K562 (cell line): ENCODE measurements at regions not wholly inside any gene's neighbourhood (a gene's known extent, or its start where the extent isn't known, plus 50 kb on each side); places are given as distances from the start of the nearest gene placed in this dataset.

ENCODE experiments used
- ATAC-seq: fragments of 200-7000 bp; cut with Tn5 transposase; 3 replicates; pipeline ENCODE4 v1.9.1; 2020; ENCODE audit warnings: moderate library complexity
- BruUV-seq: library from RNA; stranded (reverse); fragments of 400-500 nt; replicated peaks from 2 replicates; lab custom pipeline; 2021; lab: Mats Ljungman, UMichigan
- CTCF ChIA-PET: fragments of 300-600 bp; formaldehyde crosslinking; extraction: SDS; loops from one replicate; lab custom pipeline; 2021; ENCODE audit warnings: low intra/inter-chr PET ratio; lab: Yijun Ruan, JAX
- POLR2A ChIA-PET: fragments of 300-600, 350-650 bp; sonication (Branson Sonifier 250); formaldehyde crosslinking; extraction: SDS; loops from one replicate; lab custom pipeline; 2021; ENCODE audit warnings: antibody characterized with exemption, inconsistent platforms; lab: Yijun Ruan, JAX
- DNase-seq, 4 experiments: peaks; one replicate each; pipeline versions ENCODE4 v3.0.0 to v3.0.0-alpha.2; 2011 to 2018; ENCODE audit warnings: low spot score in 3 of 4, mixed read lengths in 3 of 4; ENCODE audit errors: extremely low read depth in 1 of 4
- FAIRE-seq: peaks from 2 replicates; lab custom pipeline; 2011; peaks lifted over from hg19 to GRCh38; lab: Jason Lieb, UNC
- H2AFZ ChIP-seq: 2 replicates; pipeline ENCODE4 v1.6.0; 2011; ENCODE audit warnings: low read depth, low read length, control low read depth, inconsistent platforms
- H3K27ac ChIP-seq: fragments of 200-600 bp; 3 replicates; pipeline ENCODE4 v1.8.0; 2011; ENCODE audit warnings: low read depth, mild to moderate bottlenecking, control low read depth, inconsistent platforms, low read length, moderate library complexity, mixed read lengths; ENCODE audit errors: extremely low read depth
- H3K27me3 ChIP-seq, 2 experiments: fragments of 300-600 bp in 1 of 2; 2 replicates in 1 of 2; 3 replicates in 1 of 2; pipeline versions ENCODE4 v1.6.0 to v1.8.0; 2011; ENCODE audit warnings: inconsistent platforms in 2 of 2, low read length in 2 of 2, mild to moderate bottlenecking in 1 of 2, mixed read lengths in 1 of 2, moderate library complexity in 1 of 2; ENCODE audit not compliant: control insufficient read depth in 2 of 2, insufficient read depth in 2 of 2
- H3K36me3 ChIP-seq: fragments of 300-600 bp; 3 replicates; pipeline ENCODE4 v1.8.0; 2011; ENCODE audit warnings: mild to moderate bottlenecking, low read length, inconsistent platforms; ENCODE audit not compliant: control insufficient read depth, insufficient read depth
- H3K4me1 ChIP-seq, 2 experiments: fragments of 200-600 bp in 1 of 2; replicated peaks in 1 of 2; 2 replicates in 1 of 2; 3 replicates in 1 of 2; pipeline versions ENCODE4 v1.5.1 to v1.8.0; 2011; ENCODE audit warnings: inconsistent platforms in 2 of 2, low read length in 2 of 2, mild to moderate bottlenecking in 1 of 2, mixed read lengths in 1 of 2, moderate library complexity in 1 of 2; ENCODE audit not compliant: control insufficient read depth in 2 of 2, insufficient read depth in 2 of 2
- H3K4me2 ChIP-seq: 2 replicates; pipeline ENCODE4 v1.6.1; 2011; ENCODE audit warnings: low read length, control low read depth, inconsistent platforms, mixed read lengths; ENCODE audit not compliant: insufficient read depth
- H3K4me3 ChIP-seq: fragments of 200-600 bp; sonication (generic), shearing (Covaris generic); 2 replicates; pipeline ENCODE4 v1.5.1; 2016; ENCODE audit warnings: control low read depth, inconsistent platforms
- H3K79me2 ChIP-seq: fragments of 200-600 bp; 3 replicates; pipeline ENCODE4 v1.8.0; 2011; ENCODE audit warnings: low read length, inconsistent platforms; ENCODE audit not compliant: control insufficient read depth, insufficient read depth
- H3K9ac ChIP-seq, 2 experiments: 2 replicates each; pipeline versions ENCODE4 v1.6.0 to v1.6.1; 2011; ENCODE audit warnings: low read depth in 2 of 2, low read length in 2 of 2, control low read depth in 1 of 2, inconsistent platforms in 1 of 2, mild to moderate bottlenecking in 1 of 2, mixed read lengths in 1 of 2; ENCODE audit not compliant: insufficient read depth in 1 of 2
- H3K9me1 ChIP-seq: one replicate; pipeline ENCODE4 v1.6.0; 2011; ENCODE audit warnings: inconsistent platforms, mild to moderate bottlenecking, low read length, moderate library complexity; ENCODE audit not compliant: control insufficient read depth, insufficient read depth
- H3K9me3 ChIP-seq: replicated peaks from 2 replicates; pipeline ENCODE4 v1.5.1; 2011; ENCODE audit warnings: low read depth, low read length, inconsistent platforms; ENCODE audit not compliant: control insufficient read depth, insufficient read depth
- H4K20me1 ChIP-seq: replicated peaks from 2 replicates; pipeline ENCODE4 v1.6.1; 2011; ENCODE audit warnings: low read length, inconsistent platforms, mixed read lengths; ENCODE audit not compliant: control insufficient read depth, insufficient read depth
- ESRRB ChIP-seq: fragments of 250-450 bp; sonication (Bioruptor Pico); IDR thresholded peaks from 2 replicates; pipeline ENCODE4 v1.5.0; 2020; ENCODE audit warnings: mild to moderate bottlenecking, moderate library complexity, borderline replicate concordance
- HNRNPK ChIP-seq: fragments of 200-400 bp; formaldehyde crosslinking; IDR thresholded peaks from one replicate; pipeline ENCODE4 v1.6.1; 2018; ENCODE audit warnings: mild to moderate bottlenecking, low read depth, low read length; ENCODE audit not compliant: poor library complexity, severe bottlenecking
- ILK ChIP-seq: fragments of 450-650 bp; IDR thresholded peaks from 2 replicates; pipeline ENCODE4 v1.6.1; 2016; ENCODE audit warnings: missing genetic modification characterization, low read depth, mild to moderate bottlenecking, missing compliant biosample characterization, moderate library complexity, borderline replicate concordance
- PCBP1 ChIP-seq: fragments of 200-400 bp; formaldehyde crosslinking; IDR thresholded peaks from 2 replicates; pipeline ENCODE4 v1.6.1; 2018; ENCODE audit warnings: mild to moderate bottlenecking, low read depth, low read length; ENCODE audit not compliant: poor library complexity, severe bottlenecking
- POLR2H ChIP-seq: IDR thresholded peaks from 2 replicates; pipeline ENCODE4 v1.6.1; 2016; ENCODE audit warnings: missing genetic modification characterization, low read depth, mild to moderate bottlenecking, control low read depth, missing compliant biosample characterization, moderate library complexity
- RBM22 ChIP-seq: fragments of 200-400 bp; formaldehyde crosslinking; IDR thresholded peaks from 2 replicates; pipeline ENCODE4 v1.6.1; 2018; ENCODE audit warnings: low read length, low read depth; ENCODE audit not compliant: poor library complexity, severe bottlenecking
- ZZZ3 ChIP-seq: fragments of 450-650 bp; IDR thresholded peaks from 2 replicates; pipeline ENCODE4 v1.6.1; 2016; ENCODE audit warnings: antibody characterized with exemption, mild to moderate bottlenecking, moderate library complexity
- WGBS: fragments of 100-300 bp; shearing (Covaris generic); methylation state at CpG from one replicate; pipeline ENCODE4 v1.1.6; 2016; ENCODE audit warnings: low coverage, mixed read lengths; ENCODE audit not compliant: insufficient coverage; ENCODE audit errors: missing lambda C conversion rate; 5-methylcytosine and 5-hydroxymethylcytosine counted together
- in situ Hi-C: fragments of 300-500 bp; cut with MboI; formaldehyde crosslinking; loops from 4 replicates; pipeline ENCODE4 v1.15.0; 2018; ENCODE audit warnings: inconsistent platforms, mixed read lengths
- intact Hi-C: fragments of 100-400 bp; cut with micrococcal nuclease; formaldehyde crosslinking; loops from 2 replicates; pipeline ENCODE4 v1.14.2; 2022

DNA sequence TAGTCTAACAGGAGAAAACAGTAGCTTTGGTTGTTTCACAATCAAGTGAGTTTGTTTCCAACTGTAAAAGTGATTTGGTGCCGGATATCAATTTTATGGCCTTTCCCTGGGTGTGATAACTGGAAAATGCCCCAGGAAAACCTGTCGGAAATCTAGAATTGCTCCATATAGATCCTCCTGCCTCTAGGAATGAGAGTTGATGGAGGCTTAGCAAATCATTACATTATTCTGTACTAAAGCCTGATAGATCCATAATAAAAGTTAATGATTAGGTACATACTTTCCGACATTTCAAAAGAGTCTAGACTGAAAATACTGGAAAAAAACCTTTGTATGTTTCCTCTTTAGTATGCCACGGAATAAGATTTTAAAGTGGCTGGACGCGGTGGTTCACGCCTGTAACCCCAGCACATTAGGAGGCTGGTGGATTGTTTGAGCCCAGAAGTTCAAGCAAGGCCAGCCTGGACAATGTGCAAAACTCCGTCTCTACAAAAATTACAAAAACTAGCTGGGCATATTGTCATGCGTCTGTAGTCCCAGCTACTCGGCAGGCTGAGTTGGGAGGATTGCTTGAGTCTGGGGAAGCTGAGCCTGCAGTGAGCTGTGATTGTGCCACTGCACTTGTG lies 70.0 kb upstream of the SLC45A1 start:
- TF ChIP-seq ZZZ3 = no peak
- TF ChIP-seq RBM22 = no peak
- TF ChIP-seq PCBP1 = no peak
- no peak for TF ChIP-seq POLR2H
- TF ChIP-seq ILK (tag) = no peak
- no peak for TF ChIP-seq ESRRB (CRISPR knock-in tag)
- TF ChIP-seq HNRNPK = no peak
- TF ChIP-seq, all 486 proteins: peak for 0
- Histone ChIP-seq H3K36me3 (no peaks in the 10 kb centered on the region), H3K4me1 (no peaks in the 10 kb centered on the region; a peak in 1 of 5 replicates), H3K27ac (no peak overlapping the region), H3K27me3 (peaks cover 32 to 41% of the 10 kb centered on the region in 2 experiments), H3K9me3 (no peaks in the 10 kb centered on the region), H4K20me1 (no peaks in the 10 kb centered on the region), H3K4me3 (no peak overlapping the region), H3K4me2 (no peak overlapping the region), H3K9me1 (no peaks in the 10 kb centered on the region), H3K79me2 (no peaks in the 10 kb centered on the region), H2AFZ (no peak overlapping the region), H3K9ac (no peak overlapping the region)
- in situ Hi-C loops = no loop called here
- no TSS peak for BruUV-seq
- no peak for ATAC-seq
- intact Hi-C loops = no loop called here
- 16% methylated on average over 10 of the region's 10 CpGs for WGBS
- ChIA-PET CTCF (interaction anchor here (1.1 kb wide), 1 partner anchor 9 kb away, joined by 5 read pairs; no protein-coding TSS in a partner anchor), POLR2A (interaction anchor here (0.7 to 1.0 kb wide), 2 partner anchors 10 to 22 kb away, joined by 3 to 4 read pairs; no protein-coding TSS in a partner anchor)
- DNase-seq = no peak
- no peak for FAIRE-seq
